Panc1 (cell line): ENCODE measurements at regions not wholly inside any gene's neighbourhood (a gene's known extent, or its start where the extent isn't known, plus 50 kb on each side); places are given as distances from the start of the nearest gene placed in this dataset.
"Not testable (repeated sequence)": the region's sequence is repeated elsewhere in the genome, so short reads cannot be mapped to it uniquely, and the experiment has no call there.

ENCODE experiments used
- ATAC-seq: fragments of 200-7000 bp; cut with Tn5 transposase; 2 replicates; pipeline ENCODE4 v1.9.1; 2020; ENCODE audit warnings: mild to moderate bottlenecking, moderate library complexity
- BruUV-seq: library from RNA; stranded (reverse); fragments of 400-500 nt; replicated peaks from 2 replicates; lab custom pipeline; 2021; lab: Mats Ljungman, UMichigan
- CTCF ChIA-PET: fragments of 300-600 bp; sonication (Branson Sonifier 250); formaldehyde crosslinking; loops from one replicate; lab custom pipeline; 2022; ENCODE audit warnings: antibody characterized with exemption; lab: Charles Lee
- POLR2A ChIA-PET: fragments of 300-600 bp; sonication (Branson Sonifier 250); formaldehyde crosslinking; loops from one replicate; lab custom pipeline; 2022; ENCODE audit warnings: antibody characterized with exemption; lab: Charles Lee
- DNase-seq: peaks from one replicate; pipeline ENCODE4 v3.0.0-alpha.2; 2010; ENCODE audit warnings: low read depth, low spot score
- H3K27ac ChIP-seq: 2 replicates; pipeline ENCODE4 v1.5.1; 2011; ENCODE audit warnings: mild to moderate bottlenecking, low read length, inconsistent platforms
- H3K27me3 ChIP-seq: fragments of 200-500 bp; sonication (Bioruptor generic); 2 replicates; pipeline ENCODE4 v1.6.0; 2014; ENCODE audit warnings: low read length, inconsistent platforms; ENCODE audit not compliant: control insufficient read depth, insufficient read depth
- H3K36me3 ChIP-seq: fragments of 200-500 bp; sonication (Bioruptor generic); 2 replicates; pipeline ENCODE4 v1.5.1; 2014; ENCODE audit warnings: inconsistent platforms, mild to moderate bottlenecking, low read length, moderate library complexity; ENCODE audit not compliant: control insufficient read depth, insufficient read depth
- H3K4me1 ChIP-seq: 2 replicates; pipeline ENCODE4 v1.5.1; 2011; ENCODE audit warnings: inconsistent platforms, mild to moderate bottlenecking, low read length, moderate library complexity; ENCODE audit not compliant: control insufficient read depth, insufficient read depth
- H3K4me3 ChIP-seq, 2 experiments: 2 replicates each; pipeline ENCODE4 v1.5.1; 2011 to 2012; ENCODE audit warnings: low read depth in 2 of 2, low read length in 2 of 2, mild to moderate bottlenecking in 2 of 2, inconsistent platforms in 1 of 2, moderate library complexity in 1 of 2
- H3K9me3 ChIP-seq: fragments of 200-500 bp; sonication (Bioruptor generic); 2 replicates; pipeline ENCODE4 v1.5.1; 2014; ENCODE audit warnings: low read depth, mild to moderate bottlenecking, inconsistent platforms, low read length, moderate library complexity; ENCODE audit not compliant: control insufficient read depth, insufficient read depth
- POLR2AphosphoS5 ChIP-seq: IDR thresholded peaks from 2 replicates; pipeline ENCODE4 v1.6.1; 2012; ENCODE audit warnings: mild to moderate bottlenecking, low read depth, low read length, moderate library complexity
- SIN3A ChIP-seq: IDR thresholded peaks from 2 replicates; pipeline ENCODE4 v1.6.1; 2012; ENCODE audit warnings: low read depth, mild to moderate bottlenecking, low read length, moderate library complexity, borderline replicate concordance; ENCODE audit not compliant: insufficient read depth
- TCF7L2 ChIP-seq: IDR thresholded peaks from 2 replicates; pipeline ENCODE4 v1.6.1; 2011; ENCODE audit warnings: mild to moderate bottlenecking, low read depth, low read length, inconsistent platforms
- in situ Hi-C: cut with HindIII; loops from 2 replicates; pipeline ENCODE4 v1.10.0; 2016; ENCODE audit warnings: low sequenced_read_pairs, low pct_unique_long_range_greater_than_20kb
- intact Hi-C: fragments of 100-400 bp; cut with micrococcal nuclease; formaldehyde crosslinking; loops from one replicate; pipeline ENCODE4 v1.10.0; 2022; ENCODE audit not compliant: unreplicated experiment
- TF ChIP-seq, protein P1 (sequence below): fragments of 450-650 bp; IDR thresholded peaks from 2 replicates; pipeline ENCODE4 v1.5.1; 2017; ENCODE audit warnings: mild to moderate bottlenecking
- TF ChIP-seq, protein P2 (sequence below), 2 experiments: IDR thresholded peaks; 2 replicates each; pipeline ENCODE4 v1.6.1; 2011 to 2012; ENCODE audit warnings: low read depth in 2 of 2, control low read depth in 1 of 2, low read length in 1 of 2, mild to moderate bottlenecking in 1 of 2, moderate library complexity in 1 of 2; ENCODE audit not compliant: insufficient read depth in 1 of 2

DNA sequence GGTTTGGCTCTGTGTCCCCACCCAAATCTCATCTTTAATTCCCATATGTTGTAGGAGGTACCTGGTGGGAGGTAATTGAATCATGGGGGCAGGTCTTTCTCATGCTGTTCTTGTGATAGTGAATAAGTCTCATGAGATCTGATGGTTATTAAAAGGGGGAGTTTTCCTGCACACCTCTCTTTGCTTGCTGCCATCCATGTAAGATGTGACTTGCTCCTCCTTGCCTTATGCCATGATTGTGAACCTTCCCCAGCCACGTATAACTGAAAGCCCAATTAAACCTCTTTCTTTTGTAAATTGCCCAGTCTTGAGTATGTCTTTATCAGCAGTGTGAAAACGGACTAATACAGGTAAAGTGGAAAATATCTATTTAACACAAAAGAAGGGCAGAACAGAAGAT lies 213.3 kb downstream of the PTGER3 start:
- H3K27me3 ChIP-seq, H3K27ac ChIP-seq, BruUV-seq, in situ Hi-C loops, ATAC-seq, DNase-seq, H3K36me3 ChIP-seq, CTCF ChIA-PET, H3K4me3 ChIP-seq, H3K4me1 ChIP-seq, H3K9me3 ChIP-seq, intact Hi-C loops, POLR2A ChIA-PET: not testable (repeated sequence)

DNA sequence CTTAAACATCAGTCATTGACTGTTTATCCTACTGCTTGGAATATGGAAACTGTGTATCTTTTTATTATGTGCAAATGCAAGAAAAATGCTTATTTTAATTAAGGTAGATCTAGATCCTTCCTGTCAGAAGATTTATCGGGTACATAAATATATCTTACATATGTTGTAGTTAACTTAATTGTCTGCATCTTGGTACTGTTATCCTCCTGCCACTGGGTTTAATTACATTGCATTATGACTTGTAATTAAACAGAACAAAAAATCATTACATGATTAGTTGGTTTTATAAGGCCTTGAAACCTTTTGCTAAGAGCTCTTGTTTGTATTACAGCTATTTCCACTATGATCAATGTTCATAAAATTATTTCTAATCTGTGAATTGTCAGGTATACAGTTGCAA lies 211.2 kb downstream of the PTGER3 start:
- no peak overlapping the region for H3K4me3 ChIP-seq
- ATAC-seq (no peak), DNase-seq (no peak)
- no peaks in the 10 kb centered on the region for H3K36me3 ChIP-seq
- no TSS peak for BruUV-seq
- TF ChIP-seq POLR2AphosphoS5 (no peak), SIN3A (no peak), TCF7L2 (no peak)
- TF ChIP-seq, protein P1, sequence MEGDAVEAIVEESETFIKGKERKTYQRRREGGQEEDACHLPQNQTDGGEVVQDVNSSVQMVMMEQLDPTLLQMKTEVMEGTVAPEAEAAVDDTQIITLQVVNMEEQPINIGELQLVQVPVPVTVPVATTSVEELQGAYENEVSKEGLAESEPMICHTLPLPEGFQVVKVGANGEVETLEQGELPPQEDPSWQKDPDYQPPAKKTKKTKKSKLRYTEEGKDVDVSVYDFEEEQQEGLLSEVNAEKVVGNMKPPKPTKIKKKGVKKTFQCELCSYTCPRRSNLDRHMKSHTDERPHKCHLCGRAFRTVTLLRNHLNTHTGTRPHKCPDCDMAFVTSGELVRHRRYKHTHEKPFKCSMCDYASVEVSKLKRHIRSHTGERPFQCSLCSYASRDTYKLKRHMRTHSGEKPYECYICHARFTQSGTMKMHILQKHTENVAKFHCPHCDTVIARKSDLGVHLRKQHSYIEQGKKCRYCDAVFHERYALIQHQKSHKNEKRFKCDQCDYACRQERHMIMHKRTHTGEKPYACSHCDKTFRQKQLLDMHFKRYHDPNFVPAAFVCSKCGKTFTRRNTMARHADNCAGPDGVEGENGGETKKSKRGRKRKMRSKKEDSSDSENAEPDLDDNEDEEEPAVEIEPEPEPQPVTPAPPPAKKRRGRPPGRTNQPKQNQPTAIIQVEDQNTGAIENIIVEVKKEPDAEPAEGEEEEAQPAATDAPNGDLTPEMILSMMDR, result no peak
- TF ChIP-seq, protein P2, sequence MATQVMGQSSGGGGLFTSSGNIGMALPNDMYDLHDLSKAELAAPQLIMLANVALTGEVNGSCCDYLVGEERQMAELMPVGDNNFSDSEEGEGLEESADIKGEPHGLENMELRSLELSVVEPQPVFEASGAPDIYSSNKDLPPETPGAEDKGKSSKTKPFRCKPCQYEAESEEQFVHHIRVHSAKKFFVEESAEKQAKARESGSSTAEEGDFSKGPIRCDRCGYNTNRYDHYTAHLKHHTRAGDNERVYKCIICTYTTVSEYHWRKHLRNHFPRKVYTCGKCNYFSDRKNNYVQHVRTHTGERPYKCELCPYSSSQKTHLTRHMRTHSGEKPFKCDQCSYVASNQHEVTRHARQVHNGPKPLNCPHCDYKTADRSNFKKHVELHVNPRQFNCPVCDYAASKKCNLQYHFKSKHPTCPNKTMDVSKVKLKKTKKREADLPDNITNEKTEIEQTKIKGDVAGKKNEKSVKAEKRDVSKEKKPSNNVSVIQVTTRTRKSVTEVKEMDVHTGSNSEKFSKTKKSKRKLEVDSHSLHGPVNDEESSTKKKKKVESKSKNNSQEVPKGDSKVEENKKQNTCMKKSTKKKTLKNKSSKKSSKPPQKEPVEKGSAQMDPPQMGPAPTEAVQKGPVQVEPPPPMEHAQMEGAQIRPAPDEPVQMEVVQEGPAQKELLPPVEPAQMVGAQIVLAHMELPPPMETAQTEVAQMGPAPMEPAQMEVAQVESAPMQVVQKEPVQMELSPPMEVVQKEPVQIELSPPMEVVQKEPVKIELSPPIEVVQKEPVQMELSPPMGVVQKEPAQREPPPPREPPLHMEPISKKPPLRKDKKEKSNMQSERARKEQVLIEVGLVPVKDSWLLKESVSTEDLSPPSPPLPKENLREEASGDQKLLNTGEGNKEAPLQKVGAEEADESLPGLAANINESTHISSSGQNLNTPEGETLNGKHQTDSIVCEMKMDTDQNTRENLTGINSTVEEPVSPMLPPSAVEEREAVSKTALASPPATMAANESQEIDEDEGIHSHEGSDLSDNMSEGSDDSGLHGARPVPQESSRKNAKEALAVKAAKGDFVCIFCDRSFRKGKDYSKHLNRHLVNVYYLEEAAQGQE (IDR thresholded peaks at IDR 0.05; ENCODE audit: insufficient read depth in 1 of 2, low read depth in 2 of 2, low read length in 1 of 2), result no peak
- intact Hi-C loops, result no loop called here
- no peaks in the 10 kb centered on the region for H3K27me3 ChIP-seq
- ChIA-PET CTCF (no interaction called here), POLR2A (no interaction called here)
- no peak overlapping the region for H3K27ac ChIP-seq
- no peaks in the 10 kb centered on the region for H3K4me1 ChIP-seq
- H3K9me3 ChIP-seq, result no peaks in the 10 kb centered on the region; the same call in 1 of the 2 replicates
- in situ Hi-C loops, result no loop called here

DNA sequence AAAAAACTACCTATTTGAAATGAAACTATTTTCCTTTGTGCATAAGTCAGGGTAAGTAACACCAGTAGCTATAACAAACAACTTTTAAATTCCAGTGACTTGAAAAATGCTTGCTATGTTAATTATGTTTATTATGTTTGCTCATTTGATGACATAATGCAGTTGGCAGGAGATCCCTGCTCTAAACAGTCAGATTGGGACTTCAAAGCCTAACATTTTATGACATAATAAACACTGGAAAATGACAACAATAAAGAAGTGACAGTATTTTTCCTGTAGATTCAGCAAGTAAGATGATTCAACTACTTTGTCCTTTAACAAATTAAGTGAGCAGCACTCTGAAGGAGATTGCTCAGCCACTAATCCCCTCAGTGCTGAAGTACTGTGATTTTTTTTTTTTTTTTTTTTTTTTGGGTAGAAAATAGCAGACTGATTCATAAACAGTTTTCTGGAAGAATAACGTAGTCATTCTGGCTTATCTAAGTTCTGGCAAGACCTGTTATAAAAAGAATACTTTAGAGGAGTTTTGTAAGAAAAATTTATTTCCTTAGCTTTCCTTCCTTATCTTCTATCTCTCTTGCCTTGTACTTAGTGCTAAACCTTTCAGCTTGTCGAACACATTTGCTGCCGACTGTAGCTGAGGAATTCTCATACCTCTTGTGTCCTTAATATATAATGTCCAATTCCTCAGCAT lies 207.2 kb downstream of the PTGER3 start:
- H3K36me3 ChIP-seq, result no peaks in the 10 kb centered on the region
- ChIA-PET CTCF (no interaction called here), POLR2A (no interaction called here)
- H3K27me3 ChIP-seq, result no peaks in the 10 kb centered on the region
- BruUV-seq, result no TSS peak
- in situ Hi-C loops (no loop called here), intact Hi-C loops (no loop called here)
- H3K4me1 ChIP-seq, result no peaks in the 10 kb centered on the region
- no peak overlapping the region for H3K4me3 ChIP-seq
- H3K27ac ChIP-seq, result no peak overlapping the region
- no peak for DNase-seq
- H3K9me3 ChIP-seq, result no peaks in the 10 kb centered on the region
- 0 out of 2 replicates have a peak, but pooled peaks have one; percentile 26 for TF ChIP-seq TCF7L2
- TF ChIP-seq, protein P1, result no peak
- ATAC-seq, result no peak
